Skeletal muscle tissue (tissue), 3 donors: ENCODE measurements at regions not wholly inside any gene's neighbourhood (a gene's known extent, or its start where the extent isn't known, plus 50 kb on each side); places are given as distances from the start of the nearest gene placed in this dataset.
"Not testable (repeated sequence)": the region's sequence is repeated elsewhere in the genome, so short reads cannot be mapped to it uniquely, and the experiment has no call there.

Source experiments
- H3K27ac ChIP-seq: one replicate; pipeline ENCODE4 v1.7.0; 2013; ENCODE audit warnings: mild to moderate bottlenecking, low read depth, low read length, inconsistent platforms
- H3K27me3 ChIP-seq, 3 donors: one replicate each; pipeline ENCODE4 v1.7.0; 2013; ENCODE audit warnings: low read length in 3 of 3; ENCODE audit not compliant: control insufficient read depth in 3 of 3, insufficient read depth in 3 of 3
- H3K36me3 ChIP-seq, 3 donors: one replicate each; pipeline ENCODE4 v1.7.0; 2013; ENCODE audit warnings: low read length in 3 of 3; ENCODE audit not compliant: control insufficient read depth in 3 of 3, insufficient read depth in 3 of 3
- H3K4me1 ChIP-seq, 3 donors: one replicate each; pipeline ENCODE4 v1.7.0; 2013; ENCODE audit warnings: low read length in 3 of 3, mild to moderate bottlenecking in 3 of 3; ENCODE audit not compliant: control insufficient read depth in 3 of 3, insufficient read depth in 3 of 3
- H3K4me3 ChIP-seq, 3 donors: one replicate each; pipeline ENCODE4 v1.7.0; 2013; ENCODE audit warnings: low read length in 3 of 3
- H3K9ac ChIP-seq, 3 donors: one replicate each; pipeline ENCODE4 v1.7.0; 2013; ENCODE audit warnings: low read length in 3 of 3, mild to moderate bottlenecking in 3 of 3, moderate library complexity in 2 of 3, low read depth in 1 of 3
- H3K9me3 ChIP-seq, 3 donors: one replicate each; pipeline ENCODE4 v1.7.0; 2013; ENCODE audit warnings: low read length in 3 of 3; ENCODE audit not compliant: control insufficient read depth in 3 of 3
- donor health status: Osteomylitis.

GRCh38 chr12:124376435-124376834 is 81.5 kb downstream of the RFLNA start:
- Histone ChIP-seq H3K27me3 (no peaks in the 10 kb centered on the region), H3K9ac (peak overlapping the region in 1 of 3 donors; percentile 45), H3K4me1 (peaks cover 37 to 73% (median 67%) of the 10 kb centered on the region in 3 donors), H3K27ac (no peak overlapping the region), H3K9me3 (no peaks in the 10 kb centered on the region), H3K4me3 (no peak overlapping the region), H3K36me3 (peaks cover 53 to 77% (median 59%) of the 10 kb centered on the region in 3 donors)

GRCh38 chr12:124375789-124376175 is 80.9 kb downstream of the RFLNA start:
- Histone ChIP-seq H3K9me3 (no peaks in the 10 kb centered on the region), H3K4me1 (peaks cover 37 to 73% (median 67%) of the 10 kb centered on the region in 3 donors), H3K27ac (no peak overlapping the region), H3K4me3 (no peak overlapping the region), H3K9ac (peak overlapping the region in 1 of 3 donors; percentile 45), H3K36me3 (peaks cover 54 to 76% (median 60%) of the 10 kb centered on the region in 3 donors), H3K27me3 (no peaks in the 10 kb centered on the region)

- no peak overlapping the region for H3K4me3 ChIP-seq
- H3K27ac ChIP-seq: no peak overlapping the region
- H3K4me1 ChIP-seq: peaks cover 37 to 73% (median 67%) of the 10 kb centered on the region in 3 donors
- H3K27me3 ChIP-seq: no peaks in the 10 kb centered on the region
- peaks cover 53 to 80% (median 64%) of the 10 kb centered on the region in 3 donors for H3K36me3 ChIP-seq
- H3K9ac ChIP-seq: peak overlapping the region in 2 of 3 donors; percentile 32 to 40
- H3K9me3 ChIP-seq: no peaks in the 10 kb centered on the region
Measured at GRCh38 chr12:124375141-124375788, 80.4 kb downstream of the RFLNA start.

GRCh38 chr12:124374567-124374966 is 79.7 kb downstream of the RFLNA start:
- H3K4me3 ChIP-seq: no peak overlapping the region
- peak overlapping the region; percentile 40 for H3K27ac ChIP-seq
- H3K9ac ChIP-seq: peak overlapping the region in 2 of 3 donors; percentile 32 to 40
- H3K4me1 ChIP-seq: peaks cover 36 to 73% (median 67%) of the 10 kb centered on the region in 3 donors
- H3K36me3 ChIP-seq: peaks cover 53 to 77% (median 61%) of the 10 kb centered on the region in 3 donors
- no peaks in the 10 kb centered on the region for H3K27me3 ChIP-seq
- H3K9me3 ChIP-seq: no peaks in the 10 kb centered on the region

GRCh38 chr12:124374147-124374546 is 79.3 kb downstream of the RFLNA start:
- Histone ChIP-seq H3K27ac (peak overlapping the region; percentile 40), H3K27me3 (no peaks in the 10 kb centered on the region), H3K4me1 (peaks cover 34 to 72% (median 67%) of the 10 kb centered on the region in 3 donors), H3K36me3 (peaks cover 51 to 73% (median 57%) of the 10 kb centered on the region in 3 donors), H3K9ac (peak overlapping the region in 1 of 3 donors; percentile 40), H3K4me3 (no peak overlapping the region), H3K9me3 (no peaks in the 10 kb centered on the region)

- Histone ChIP-seq H3K4me1 (peaks cover 34 to 72% (median 67%) of the 10 kb centered on the region in 3 donors), H3K27ac (peak overlapping the region; percentile 40), H3K36me3 (peaks cover 47 to 71% (median 58%) of the 10 kb centered on the region in 3 donors)
Measured at GRCh38 chr12:124373701-124374100, 78.8 kb downstream of the RFLNA start.

GRCh38 chr12:124372831-124373230 is 77.9 kb downstream of the RFLNA start:
- peaks cover 40 to 72% (median 67%) of the 10 kb centered on the region in 3 donors for H3K4me1 ChIP-seq

More at GRCh38 chr12:124373701-124374100, 78.8 kb downstream of the RFLNA start:
- H3K9me3 ChIP-seq, H3K4me3 ChIP-seq, H3K27me3 ChIP-seq: not testable (repeated sequence)
- H3K9ac ChIP-seq: peak overlapping the region in 1 of 3 donors; percentile 3

GRCh38 chr12:124371970-124372555 is 77.2 kb downstream of the RFLNA start:
- no peaks in the 10 kb centered on the region for H3K27me3 ChIP-seq
- peak overlapping the region; percentile 95 for H3K27ac ChIP-seq
- peaks cover 32 to 63% (median 57%) of the 10 kb centered on the region in 3 donors for H3K36me3 ChIP-seq
- H3K9ac ChIP-seq: peak overlapping the region in 1 of 3 donors; percentile 68
- H3K4me3 ChIP-seq: no peak overlapping the region
- no peaks in the 10 kb centered on the region for H3K9me3 ChIP-seq
- H3K4me1 ChIP-seq: peaks cover 46 to 79% (median 75%) of the 10 kb centered on the region in 3 donors

More at GRCh38 chr12:124372831-124373230, 77.9 kb downstream of the RFLNA start:
- peak overlapping the region in 1 of 3 donors; percentile 54 for H3K9ac ChIP-seq
- no peak overlapping the region for H3K4me3 ChIP-seq
- H3K36me3 ChIP-seq: peaks cover 38 to 66% (median 58%) of the 10 kb centered on the region in 3 donors
- H3K27ac ChIP-seq: no peak overlapping the region
- no peaks in the 10 kb centered on the region for H3K9me3 ChIP-seq
- H3K27me3 ChIP-seq: no peaks in the 10 kb centered on the region

- peaks cover 51 to 84% (median 79%) of the 10 kb centered on the region in 3 donors for H3K4me1 ChIP-seq
- H3K36me3 ChIP-seq: peaks cover 25 to 61% (median 55%) of the 10 kb centered on the region in 3 donors
- H3K27me3 ChIP-seq: no peaks in the 10 kb centered on the region
- peak overlapping the region; percentile 95 for H3K27ac ChIP-seq
- H3K9me3 ChIP-seq: no peaks in the 10 kb centered on the region
- H3K4me3 ChIP-seq: no peak overlapping the region
- peak overlapping the region in 1 of 3 donors; percentile 68 for H3K9ac ChIP-seq
Measured at GRCh38 chr12:124371366-124371765, 76.5 kb downstream of the RFLNA start.

- H3K9ac ChIP-seq: peak overlapping the region; percentile 27 to 83 (median 76)
- peaks cover 56 to 88% (median 84%) of the 10 kb centered on the region in 3 donors for H3K4me1 ChIP-seq
- peak overlapping the region in 1 of 3 donors; percentile 7 for H3K4me3 ChIP-seq
- H3K9me3 ChIP-seq: no peaks in the 10 kb centered on the region
- H3K27ac ChIP-seq: peak overlapping the region; percentile 95
- no peaks in the 10 kb centered on the region for H3K27me3 ChIP-seq
- peaks cover 23 to 63% (median 55%) of the 10 kb centered on the region in 3 donors for H3K36me3 ChIP-seq
Measured at GRCh38 chr12:124370851-124371250, 76.0 kb downstream of the RFLNA start.
